Kidney glomerular epithelial cell (primary cell): ENCODE measurements at regions not wholly inside any gene's neighbourhood (a gene's known extent, or its start where the extent isn't known, plus 50 kb on each side); places are given as distances from the start of the nearest gene placed in this dataset.
"Not testable (repeated sequence)": the region's sequence is repeated elsewhere in the genome, so short reads cannot be mapped to it uniquely, and the experiment has no call there.

Experiments used
- DNase-seq: peaks from one replicate; lab custom pipeline; 2025; lab: John Stamatoyannopoulos, UW

- DNase-seq, result no peak
Measured at GRCh38 chr15:31179693-31180092, 78.2 kb upstream of the TRPM1 start.

GRCh38 chr15:31193291-31193690, 91.8 kb upstream of the TRPM1 start:
- no peak for DNase-seq

- no peak for DNase-seq
Measured at GRCh38 chr15:31195871-31196270, 94.3 kb upstream of the TRPM1 start.

- DNase-seq, result peak; percentile 37
Measured at GRCh38 chr15:31197497-31198414, 96.2 kb upstream of the TRPM1 start.

GRCh38 chr15:31200735-31201151, 99.2 kb upstream of the TRPM1 start:
- peak; percentile 17 for DNase-seq

- no peak for DNase-seq
Measured at GRCh38 chr15:31202953-31203352, 101.4 kb upstream of the TRPM1 start.

- no peak for DNase-seq
Measured at GRCh38 chr15:31203999-31204398, 102.5 kb upstream of the TRPM1 start.

- no peak for DNase-seq
Measured at GRCh38 chr15:31206386-31207181, 105.1 kb upstream of the TRPM1 start.

- no peak for DNase-seq
Measured at GRCh38 chr15:31207246-31207645, 105.7 kb upstream of the TRPM1 start.

GRCh38 chr15:31207861-31208260, 106.3 kb upstream of the TRPM1 start:
- DNase-seq, result not testable (repeated sequence)

GRCh38 chr15:31208817-31209216, 107.3 kb upstream of the TRPM1 start:
- no peak for DNase-seq

GRCh38 chr15:31211353-31211752, 109.8 kb upstream of the TRPM1 start:
- DNase-seq, result no peak

- DNase-seq, result no peak
Measured at GRCh38 chr15:31212326-31213080, 111.0 kb upstream of the TRPM1 start.

GRCh38 chr15:31214158-31214863, 112.3 kb upstream of the KLF13 start:
- DNase-seq, result no peak

GRCh38 chr15:31214864-31215489, 111.7 kb upstream of the KLF13 start:
- DNase-seq, result no peak

GRCh38 chr15:31215490-31216214, 111.0 kb upstream of the KLF13 start:
- DNase-seq, result peak; percentile 13

GRCh38 chr15:31216215-31216911, 110.3 kb upstream of the KLF13 start:
- no peak for DNase-seq

- no peak for DNase-seq
Measured at GRCh38 chr15:31217067-31217466, 109.6 kb upstream of the KLF13 start.

- no peak for DNase-seq
Measured at GRCh38 chr15:31217566-31218270, 108.9 kb upstream of the KLF13 start.
